ENCODE measurements at regions not wholly inside any gene's neighbourhood (a gene's known extent, or its start where the extent isn't known, plus 50 kb on each side); places are given as distances from the start of the nearest gene placed in this dataset.

GRCh38 chr1:58874342-58874741, 90.5 kb upstream of the JUN start:
- no peaks in the 10 kb centered on the region for H3K27me3 ChIP-seq (ENCODE audit: control insufficient read depth, insufficient read depth, low read length)
- H3K4me3 ChIP-seq (ENCODE audit: low read depth, low read length), result no peak overlapping the region
- DNase-seq (ENCODE audit: low read depth, low spot score), result no peak
- CTCF ChIA-PET, result no interaction called here
- POLR2A ChIA-PET, result no interaction called here
- TF ChIP-seq CTCF (IDR thresholded peaks at IDR 0.05; ENCODE audit: low read depth, low read length), result no peak
- no peaks in the 10 kb centered on the region for H3K9me3 ChIP-seq (ENCODE audit: control insufficient read depth, insufficient read depth, low read length)
- H3K27ac ChIP-seq (ENCODE audit: low read depth, low read length), result peak overlapping the region; percentile 41

GRCh38 chr1:58874757-58875755, 91.2 kb upstream of the JUN start:
- no peaks in the 10 kb centered on the region for H3K27me3 ChIP-seq (ENCODE audit: control insufficient read depth, insufficient read depth, low read length)
- no peak for TF ChIP-seq CTCF (IDR thresholded peaks at IDR 0.05; ENCODE audit: low read depth, low read length)
- no peaks in the 10 kb centered on the region for H3K9me3 ChIP-seq (ENCODE audit: control insufficient read depth, insufficient read depth, low read length)
- H3K4me3 ChIP-seq (ENCODE audit: low read depth, low read length), result no peak overlapping the region
- no peak for DNase-seq (ENCODE audit: low read depth, low spot score)
- peak overlapping the region; percentile 41 for H3K27ac ChIP-seq (ENCODE audit: low read depth, low read length)
- POLR2A ChIA-PET, result no interaction called here
- CTCF ChIA-PET, result no interaction called here

- no peak overlapping the region for H3K27ac ChIP-seq (ENCODE audit: low read depth, low read length)
- POLR2A ChIA-PET, result no interaction called here
- no peaks in the 10 kb centered on the region for H3K9me3 ChIP-seq (ENCODE audit: control insufficient read depth, insufficient read depth, low read length)
- no peak for TF ChIP-seq CTCF (IDR thresholded peaks at IDR 0.05; ENCODE audit: low read depth, low read length)
- H3K4me3 ChIP-seq (ENCODE audit: low read depth, low read length), result no peak overlapping the region
- CTCF ChIA-PET, result no interaction called here
- no peaks in the 10 kb centered on the region for H3K27me3 ChIP-seq (ENCODE audit: control insufficient read depth, insufficient read depth, low read length)
- no peak for DNase-seq (ENCODE audit: low read depth, low spot score)
Observed at GRCh38 chr1:58879464-58879863, 95.6 kb upstream of the JUN start.

- POLR2A ChIA-PET, result no interaction called here
- Histone ChIP-seq H3K9me3 (ENCODE audit: control insufficient read depth, insufficient read depth, low read length) (no peaks in the 10 kb centered on the region), H3K27ac (ENCODE audit: low read depth, low read length) (no peak overlapping the region), H3K27me3 (ENCODE audit: control insufficient read depth, insufficient read depth, low read length) (no peaks in the 10 kb centered on the region), H3K4me3 (ENCODE audit: low read depth, low read length) (no peak overlapping the region)
- CTCF ChIA-PET, result no interaction called here
- no peak for DNase-seq (ENCODE audit: low read depth, low spot score)
- TF ChIP-seq CTCF (IDR thresholded peaks at IDR 0.05; ENCODE audit: low read depth, low read length), result no peak
Observed at GRCh38 chr1:58880592-58880991, 96.7 kb upstream of the JUN start.

- Histone ChIP-seq H3K4me3 (ENCODE audit: low read depth, low read length) (no peak overlapping the region), H3K9me3 (ENCODE audit: control insufficient read depth, insufficient read depth, low read length) (no peaks in the 10 kb centered on the region), H3K27ac (ENCODE audit: low read depth, low read length) (no peak overlapping the region), H3K27me3 (ENCODE audit: control insufficient read depth, insufficient read depth, low read length) (no peaks in the 10 kb centered on the region)
- TF ChIP-seq CTCF (IDR thresholded peaks at IDR 0.05; ENCODE audit: low read depth, low read length), result no peak
- CTCF ChIA-PET, result interaction anchor here (0.8 kb wide), 1 partner anchor 21 kb away, joined by 3 read pairs; no protein-coding TSS in a partner anchor
- DNase-seq (ENCODE audit: low read depth, low spot score), result no peak
- POLR2A ChIA-PET, result no interaction called here
Observed at GRCh38 chr1:58881471-58881994, 97.7 kb upstream of the JUN start.

Data from AG04450 (cell line).